IPS DF 6.9 (cell line): ENCODE measurements at regions not wholly inside any gene's neighbourhood (a gene's known extent, or its start where the extent isn't known, plus 50 kb on each side); places are given as distances from the start of the nearest gene placed in this dataset.

Experiments used
- DNase-seq: peaks from one replicate; pipeline ENCODE4 v3.0.0-alpha.2; 2013; ENCODE audit warnings: low read depth, low spot score
- H3K27ac ChIP-seq: one replicate; pipeline ENCODE4 v1.5.1; 2013; ENCODE audit warnings: low read length, control low read depth
- H3K27me3 ChIP-seq: 2 replicates; pipeline ENCODE4 v1.6.1; 2013; ENCODE audit warnings: mild to moderate bottlenecking, low read length; ENCODE audit not compliant: control insufficient read depth, insufficient read depth
- H3K36me3 ChIP-seq: 2 replicates; pipeline ENCODE4 v1.6.1; 2013; ENCODE audit warnings: low read length; ENCODE audit not compliant: control insufficient read depth, insufficient read depth
- H3K4me1 ChIP-seq: 2 replicates; pipeline ENCODE4 v1.6.1; 2013; ENCODE audit warnings: low read length; ENCODE audit not compliant: control insufficient read depth, insufficient read depth
- H3K4me3 ChIP-seq: 2 replicates; pipeline ENCODE4 v1.5.1; 2013; ENCODE audit warnings: mild to moderate bottlenecking, low read length
- H3K9me3 ChIP-seq: 2 replicates; pipeline ENCODE4 v1.6.1; 2013; ENCODE audit warnings: low read length, inconsistent platforms; ENCODE audit not compliant: control insufficient read depth, insufficient read depth
- WGBS: extraction: QIAGEN DNeasy Blood & Tissue Kit; methylation state at CpG from one replicate; pipeline ENCODE4 v1.1.7; 2013; ENCODE audit warnings: mixed read lengths, missing lambda C conversion rate; ENCODE audit not compliant: insufficient read length, insufficient coverage; 5-methylcytosine and 5-hydroxymethylcytosine counted together

DNA sequence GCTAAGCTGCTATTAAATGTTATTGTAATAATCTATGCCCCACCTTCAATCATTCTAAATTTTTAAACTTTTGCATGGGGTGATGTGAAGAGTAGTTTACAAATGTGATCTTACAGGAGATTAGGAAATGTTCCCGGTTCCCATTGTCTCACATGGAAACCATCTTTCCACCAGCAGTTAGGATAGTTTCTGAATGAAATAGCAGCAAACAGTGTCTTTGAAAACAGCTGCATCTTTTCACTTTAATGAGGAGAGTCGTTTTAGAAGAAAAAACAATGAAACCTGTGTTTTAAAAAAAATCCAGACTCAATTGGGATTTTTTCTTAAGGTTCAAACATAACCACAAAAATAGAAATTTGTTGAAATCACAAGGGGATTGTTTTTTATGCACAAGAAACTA is 134.2 kb downstream of the TLR5 start:
- no peak overlapping the region for H3K27ac ChIP-seq
- H3K27me3 ChIP-seq: no peaks in the 10 kb centered on the region
- H3K36me3 ChIP-seq: no peaks in the 10 kb centered on the region
- WGBS: no CpG with 5 or more reads among the region's 2 CpGs
- H3K4me3 ChIP-seq: no peak overlapping the region
- H3K9me3 ChIP-seq: no peaks in the 10 kb centered on the region
- DNase-seq: no peak
- no peaks in the 10 kb centered on the region for H3K4me1 ChIP-seq

DNA sequence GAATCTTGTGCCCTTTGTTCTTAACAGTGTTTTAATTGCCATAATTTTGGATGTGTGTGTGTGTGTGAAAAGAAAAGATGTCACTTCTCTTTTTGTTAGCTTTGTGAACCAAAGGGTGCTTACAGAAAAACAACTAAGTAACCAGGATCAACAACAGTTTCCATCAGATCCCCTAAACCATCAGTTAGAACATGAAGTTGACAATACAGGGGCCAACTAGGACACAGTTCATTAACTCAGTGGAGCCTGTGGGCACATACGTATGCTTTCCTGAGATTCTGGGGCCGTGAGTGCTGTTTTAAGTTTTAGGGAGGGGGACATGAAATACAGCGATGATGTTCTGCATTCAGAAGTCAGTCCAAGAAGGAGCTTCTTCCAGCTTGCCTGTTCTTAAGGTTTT is 133.6 kb downstream of the TLR5 start:
- Histone ChIP-seq H3K9me3 (no peaks in the 10 kb centered on the region), H3K27ac (no peak overlapping the region), H3K36me3 (no peaks in the 10 kb centered on the region; the same call in 1 of the 2 replicates), H3K27me3 (no peaks in the 10 kb centered on the region), H3K4me3 (no peak overlapping the region), H3K4me1 (no peaks in the 10 kb centered on the region)
- no peak for DNase-seq
- no CpG with 5 or more reads among the region's 3 CpGs for WGBS

DNA sequence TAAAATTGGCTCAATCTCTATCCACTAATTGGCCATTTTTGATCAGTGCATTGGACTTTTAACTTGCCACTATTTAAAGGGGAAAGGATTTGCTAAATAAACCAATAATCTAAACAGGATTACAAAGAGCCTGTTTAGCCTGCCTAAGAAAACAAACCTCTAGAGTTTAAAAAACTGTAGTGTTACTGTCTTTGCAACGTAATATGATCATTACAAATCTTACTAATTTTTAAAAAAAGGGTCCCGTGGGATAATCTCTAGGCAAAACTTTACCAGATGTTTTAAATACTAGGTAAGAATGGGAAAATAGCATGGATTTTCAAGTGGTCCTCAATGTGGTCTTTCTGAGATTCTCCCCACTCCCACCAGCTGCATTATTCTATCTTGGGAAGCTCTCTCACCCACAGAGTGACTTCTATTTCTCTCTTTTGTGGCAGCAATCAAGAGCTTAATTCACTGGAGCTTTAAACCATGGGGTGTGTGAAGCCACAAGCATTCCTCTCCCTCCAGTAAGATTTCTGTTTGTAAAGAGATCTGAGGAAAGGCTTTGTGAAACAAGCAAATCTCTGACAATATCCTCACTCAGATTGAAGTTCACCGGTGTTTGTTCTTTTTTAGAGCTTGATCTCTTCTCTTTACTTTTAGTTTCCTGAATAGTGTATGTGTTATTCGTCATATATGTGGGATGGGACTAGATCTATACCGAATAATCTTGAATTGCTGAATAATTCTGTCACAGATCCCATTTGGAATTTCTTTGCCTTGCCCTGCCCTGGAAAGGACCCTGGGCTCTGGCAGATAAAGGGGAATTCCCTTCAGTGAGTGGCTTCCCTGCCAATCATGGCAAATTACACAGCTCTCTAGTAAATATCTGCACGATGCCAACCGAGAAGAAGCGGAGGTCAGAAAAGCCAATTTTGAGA is 132.2 kb downstream of the TLR5 start:
- WGBS: no CpG with 5 or more reads among the region's 8 CpGs

DNA sequence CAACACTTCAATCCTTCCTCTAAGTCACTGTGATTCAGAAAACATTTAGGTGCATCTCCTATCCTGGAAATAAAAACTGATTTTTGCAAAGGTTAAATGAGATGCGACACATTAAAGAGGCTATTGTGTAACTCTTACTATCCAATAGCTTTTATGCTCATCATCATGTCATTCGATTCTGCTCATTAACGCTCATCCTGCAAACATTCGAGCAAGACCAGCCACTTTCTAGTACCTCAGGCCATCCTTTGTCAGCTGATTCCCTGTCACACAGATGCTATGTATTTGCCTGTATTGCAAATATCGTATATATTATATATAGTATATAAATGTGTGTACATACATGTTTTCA is 131.6 kb downstream of the TLR5 start:
- H3K27me3 ChIP-seq: no peaks in the 10 kb centered on the region
- H3K4me1 ChIP-seq: no peaks in the 10 kb centered on the region
- H3K27ac ChIP-seq: no peak overlapping the region
- H3K4me3 ChIP-seq: no peak overlapping the region
- peaks cover 3% of the 10 kb centered on the region; the same call in 1 of the 2 replicates for H3K36me3 ChIP-seq
- no CpG with 5 or more reads among the region's 5 CpGs for WGBS
- DNase-seq: no peak
- H3K9me3 ChIP-seq: no peaks in the 10 kb centered on the region; the same call in 1 of the 2 replicates

More for the DNA sequence above, 132.2 kb downstream of the TLR5 start:
- H3K36me3 ChIP-seq: peaks cover 3% of the 10 kb centered on the region; the same call in 1 of the 2 replicates
- H3K27me3 ChIP-seq: no peaks in the 10 kb centered on the region
- H3K27ac ChIP-seq: no peak overlapping the region
- H3K4me1 ChIP-seq: no peaks in the 10 kb centered on the region
- DNase-seq: no peak
- no peak overlapping the region for H3K4me3 ChIP-seq
- no peaks in the 10 kb centered on the region; the same call in 1 of the 2 replicates for H3K9me3 ChIP-seq

DNA sequence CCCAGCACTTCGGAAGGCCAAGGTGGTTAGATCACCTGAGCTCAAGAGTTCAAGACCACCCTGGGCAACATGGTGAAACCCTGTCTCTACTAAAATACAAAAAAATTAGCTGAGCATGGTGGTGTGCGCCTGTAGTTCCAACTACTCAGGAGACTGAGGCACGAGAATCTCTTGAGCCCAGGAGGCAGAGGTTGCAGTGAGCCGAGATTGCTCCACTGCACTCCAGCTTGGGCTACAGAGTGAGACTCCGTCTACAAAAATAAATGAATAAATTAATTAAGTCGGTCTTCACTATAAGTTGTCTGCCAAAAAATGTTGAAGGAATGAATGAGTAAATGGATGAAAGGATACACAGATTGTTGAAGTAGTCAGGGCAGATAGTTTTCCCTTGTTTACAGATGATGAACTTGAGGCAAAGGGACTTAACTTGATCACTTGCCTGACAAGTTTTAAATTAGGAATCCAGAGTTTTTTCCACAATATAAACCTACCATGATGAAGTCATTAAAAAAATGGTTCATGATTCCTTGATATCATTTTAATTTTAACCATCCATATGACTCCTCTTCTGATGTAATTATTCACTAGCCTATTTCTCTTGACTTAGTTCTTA is 130.8 kb downstream of the TLR5 start:
- no CpG with 5 or more reads among the region's 6 CpGs for WGBS
- no peak overlapping the region for H3K27ac ChIP-seq
- peaks cover 3% of the 10 kb centered on the region; the same call in 1 of the 2 replicates for H3K36me3 ChIP-seq
- no peaks in the 10 kb centered on the region for H3K27me3 ChIP-seq
- H3K9me3 ChIP-seq: no peaks in the 10 kb centered on the region; the same call in 1 of the 2 replicates
- no peaks in the 10 kb centered on the region; the same call in 1 of the 2 replicates for H3K4me1 ChIP-seq
- no peak overlapping the region for H3K4me3 ChIP-seq
- no peak for DNase-seq

DNA sequence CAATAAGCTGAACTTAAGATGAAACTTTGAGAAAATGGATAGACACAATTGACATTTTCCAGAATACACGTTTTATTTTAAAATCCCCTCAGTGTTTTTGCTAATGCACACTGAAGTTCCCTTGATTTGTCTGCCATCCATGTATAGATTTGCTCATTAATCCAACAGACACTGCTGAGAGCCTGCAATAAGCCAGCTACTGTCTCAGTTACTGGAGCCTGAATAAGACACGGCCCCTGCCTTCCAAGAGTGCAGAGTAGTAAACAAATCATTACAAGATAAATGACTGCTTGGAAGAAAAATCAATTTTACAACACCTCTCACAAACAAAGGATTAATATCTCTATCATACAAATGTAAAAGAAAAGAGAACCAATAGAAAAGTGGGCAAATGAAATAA is 130.1 kb downstream of the TLR5 start:
- Histone ChIP-seq H3K27ac (no peak overlapping the region), H3K4me3 (no peak overlapping the region), H3K36me3 (peaks cover 6% of the 10 kb centered on the region; the same call in 1 of the 2 replicates), H3K27me3 (no peaks in the 10 kb centered on the region), H3K9me3 (no peaks in the 10 kb centered on the region; the same call in 1 of the 2 replicates), H3K4me1 (no peaks in the 10 kb centered on the region; the same call in 1 of the 2 replicates)
- WGBS: no CpG with 5 or more reads among the region's 2 CpGs
- no peak for DNase-seq

DNA sequence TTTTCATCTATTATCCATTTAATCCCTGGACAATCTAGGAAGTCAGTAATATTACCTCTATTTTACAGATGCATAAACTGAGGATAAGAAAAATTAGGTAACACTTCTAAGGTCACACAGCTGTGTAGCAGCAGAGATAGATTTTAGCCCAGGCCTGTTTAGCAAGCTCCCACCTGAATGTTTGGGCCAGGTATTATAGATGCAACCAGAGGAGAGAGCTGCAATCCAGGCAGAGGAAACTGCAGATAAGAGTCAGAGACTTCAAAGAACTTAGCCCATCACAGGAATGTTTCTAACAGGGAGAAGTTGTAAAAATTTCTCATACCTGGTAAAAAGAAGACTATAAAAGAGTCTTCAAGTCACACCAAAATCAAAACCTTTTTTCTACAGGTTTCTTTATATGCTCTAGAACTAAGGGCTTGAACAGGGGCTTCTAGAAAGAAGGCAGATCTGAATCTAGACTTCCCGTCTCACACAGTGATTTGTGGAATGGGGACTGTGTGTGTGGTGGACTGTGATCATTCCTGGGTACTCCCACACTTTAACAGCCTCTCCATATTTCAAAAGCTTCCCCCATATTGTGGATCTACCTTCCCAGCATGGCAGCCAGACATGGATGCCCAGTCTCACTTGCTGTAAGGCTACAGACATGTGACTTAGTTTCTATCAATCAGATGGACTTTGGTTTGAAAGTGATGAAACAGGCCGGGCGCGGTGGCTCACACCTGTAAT is 128.7 kb downstream of the TLR5 start:
- no peak overlapping the region for H3K27ac ChIP-seq
- WGBS: no CpG with 5 or more reads among the region's 4 CpGs
- H3K9me3 ChIP-seq: no peaks in the 10 kb centered on the region; the same call in 1 of the 2 replicates
- no peak for DNase-seq
- H3K27me3 ChIP-seq: no peaks in the 10 kb centered on the region
- no peak overlapping the region for H3K4me3 ChIP-seq
- H3K4me1 ChIP-seq: no peaks in the 10 kb centered on the region; the same call in 1 of the 2 replicates
- H3K36me3 ChIP-seq: peaks cover 11% of the 10 kb centered on the region; the same call in 1 of the 2 replicates

DNA sequence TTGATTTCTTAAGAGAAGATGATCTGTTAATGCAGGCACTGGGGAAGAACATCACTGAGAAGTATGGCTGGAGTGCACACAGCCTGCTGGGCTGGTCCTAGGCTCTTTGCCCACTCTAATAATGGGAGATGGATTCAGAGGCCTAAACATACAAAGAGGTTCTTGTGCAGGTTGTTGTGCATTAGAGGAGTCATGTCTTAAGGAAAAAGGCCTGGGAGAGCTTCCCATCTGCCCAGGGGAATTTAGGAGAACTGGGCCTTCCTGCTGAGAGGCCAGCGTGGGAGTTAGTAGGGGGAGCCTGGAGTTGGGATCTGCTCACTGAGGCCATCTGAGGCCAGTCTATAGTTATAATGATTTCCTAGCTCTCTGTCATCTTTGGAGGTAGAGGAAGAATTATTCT is 126.7 kb downstream of the TLR5 start:
- WGBS: no CpG with 5 or more reads among the region's 1 CpG
- no peak overlapping the region for H3K4me3 ChIP-seq

DNA sequence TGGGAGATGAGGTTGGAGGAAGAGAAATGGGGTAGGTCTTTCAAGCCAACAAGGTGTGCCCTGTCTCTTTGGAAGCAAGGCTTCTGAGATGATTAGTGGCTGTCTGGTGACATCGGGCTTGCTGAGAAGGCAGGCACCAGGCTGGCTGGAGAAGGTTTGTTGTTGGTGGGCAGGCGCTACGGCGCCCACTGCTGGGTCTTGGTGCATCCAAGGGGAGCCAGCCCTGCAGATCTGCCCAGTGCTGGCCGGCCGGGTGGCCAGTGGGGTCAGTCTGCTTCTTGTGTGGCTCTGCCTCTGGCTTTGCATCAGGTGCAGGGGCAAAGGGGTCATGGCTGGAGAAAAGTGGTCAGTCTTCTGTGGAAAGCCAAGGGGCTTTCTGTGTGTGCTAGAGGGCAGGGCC is 126.2 kb downstream of the TLR5 start:
- peaks cover 2% of the 10 kb centered on the region; the same call in 1 of the 2 replicates for H3K4me1 ChIP-seq
- no CpG with 5 or more reads among the region's 6 CpGs for WGBS
- no peak overlapping the region for H3K27ac ChIP-seq
- peaks cover 11% of the 10 kb centered on the region; the same call in 1 of the 2 replicates for H3K36me3 ChIP-seq
- H3K27me3 ChIP-seq: no peaks in the 10 kb centered on the region
- H3K4me3 ChIP-seq: no peak overlapping the region
- H3K9me3 ChIP-seq: no peaks in the 10 kb centered on the region; the same call in 1 of the 2 replicates
- DNase-seq: no peak

More for the DNA sequence above, 126.7 kb downstream of the TLR5 start:
- Histone ChIP-seq H3K27ac (no peak overlapping the region), H3K36me3 (peaks cover 11% of the 10 kb centered on the region; the same call in 1 of the 2 replicates), H3K9me3 (no peaks in the 10 kb centered on the region; the same call in 1 of the 2 replicates), H3K4me1 (peaks cover 2% of the 10 kb centered on the region; the same call in 1 of the 2 replicates), H3K27me3 (no peaks in the 10 kb centered on the region)
- DNase-seq: no peak

DNA sequence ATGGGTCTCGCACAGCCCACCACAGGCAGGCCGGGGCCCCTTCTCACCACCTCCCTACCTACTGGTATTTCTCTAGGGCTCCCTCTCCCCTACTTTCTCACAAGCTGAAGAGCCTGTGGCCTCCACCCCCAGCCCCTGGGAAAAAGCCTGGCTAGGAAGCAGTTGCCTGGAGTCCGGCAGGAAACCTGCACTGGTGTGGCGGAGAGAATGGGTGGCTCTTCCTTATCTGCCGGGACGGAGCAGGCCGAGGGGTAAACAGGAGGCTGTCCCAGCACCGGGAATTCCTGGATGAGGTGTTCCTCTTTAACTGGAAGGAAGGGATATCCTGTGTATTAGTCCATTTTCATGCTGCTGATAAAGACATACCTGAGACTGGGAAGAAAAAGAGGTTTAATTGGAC is 125.8 kb downstream of the TLR5 start:
- H3K36me3 ChIP-seq: peaks cover 15% of the 10 kb centered on the region; the same call in 1 of the 2 replicates
- peaks cover 6% of the 10 kb centered on the region for H3K4me1 ChIP-seq
- H3K9me3 ChIP-seq: no peaks in the 10 kb centered on the region; the same call in 1 of the 2 replicates
- no CpG with 5 or more reads among the region's 8 CpGs for WGBS
- DNase-seq: no peak
- H3K27ac ChIP-seq: no peak overlapping the region
- H3K4me3 ChIP-seq: no peak overlapping the region
- H3K27me3 ChIP-seq: no peaks in the 10 kb centered on the region
